Fibroblast of lung (primary cell): ENCODE measurements at regions not wholly inside any gene's neighbourhood (a gene's known extent, or its start where the extent isn't known, plus 50 kb on each side); places are given as distances from the start of the nearest gene placed in this dataset.

Experiments used
- DNase-seq, 2 donors: peaks; one replicate each; pipeline versions ENCODE4 v3.0.0 to v3.0.0-alpha.2; 2010; ENCODE audit warnings: low read depth in 2 of 2
- H2AFZ ChIP-seq: 2 replicates; pipeline ENCODE4 v1.5.1; 2012; ENCODE audit warnings: low read length, control low read depth, inconsistent platforms
- H3K27ac ChIP-seq: 2 replicates; pipeline ENCODE4 v1.5.1; 2011; ENCODE audit warnings: low read length, control low read depth; ENCODE audit not compliant: insufficient read depth
- H3K27me3 ChIP-seq: 2 replicates; pipeline ENCODE4 v1.5.1; 2011; ENCODE audit warnings: mild to moderate bottlenecking, low read length; ENCODE audit not compliant: control insufficient read depth, insufficient read depth
- H3K36me3 ChIP-seq: 2 replicates; pipeline ENCODE4 v1.5.1; 2011; ENCODE audit warnings: low read length; ENCODE audit not compliant: control insufficient read depth, insufficient read depth
- H3K4me1 ChIP-seq: 2 replicates; pipeline ENCODE4 v1.5.1; 2011; ENCODE audit warnings: low read length; ENCODE audit not compliant: control insufficient read depth, insufficient read depth; ENCODE audit errors: extremely low read depth
- H3K4me2 ChIP-seq: 2 replicates; pipeline ENCODE4 v1.5.1; 2011; ENCODE audit warnings: low read length, control low read depth; ENCODE audit not compliant: insufficient read depth; ENCODE audit errors: extremely low read depth
- H3K4me3 ChIP-seq, 4 experiments: fragments of 200-600 bp in 1 of 4; sonication (generic) in 1 of 4; replicated peaks in 1 of 4; 2 replicates each; pipeline ENCODE4 v1.5.1; 2011 to 2016; ENCODE audit warnings: low read length in 4 of 4, low read depth in 3 of 4, mild to moderate bottlenecking in 3 of 4, control low read depth in 2 of 4, inconsistent platforms in 1 of 4, mixed read lengths in 1 of 4; ENCODE audit not compliant: insufficient read depth in 1 of 4; ENCODE audit errors: control extremely low read depth in 1 of 4
- H3K79me2 ChIP-seq: 2 replicates; pipeline ENCODE4 v1.5.1; 2012; ENCODE audit warnings: mild to moderate bottlenecking, low read length, inconsistent platforms; ENCODE audit not compliant: control insufficient read depth, insufficient read depth
- H3K9ac ChIP-seq: 2 replicates; pipeline ENCODE4 v1.5.1; 2011; ENCODE audit warnings: mild to moderate bottlenecking, low read length, control low read depth; ENCODE audit not compliant: insufficient read depth
- H3K9me3 ChIP-seq: 2 replicates; pipeline ENCODE4 v1.5.1; 2012; ENCODE audit warnings: low read depth, low read length; ENCODE audit not compliant: control insufficient read depth, insufficient read depth
- H4K20me1 ChIP-seq: 2 replicates; pipeline ENCODE4 v1.5.1; 2011; ENCODE audit warnings: low read length; ENCODE audit not compliant: control insufficient read depth, insufficient read depth; ENCODE audit errors: extremely low read depth
- EZH2 ChIP-seq: IDR thresholded peaks from 2 replicates; pipeline ENCODE4 v1.5.1; 2012; ENCODE audit warnings: low read length, control low read depth, mild to moderate bottlenecking; ENCODE audit errors: missing control alignments
- TF ChIP-seq, protein P1 (sequence below), 2 donors: IDR thresholded peaks in 1 of 2; conservative IDR thresholded peaks in 1 of 2; 1 replicate in 1 of 2; 2 replicates in 1 of 2; pipeline ENCODE4 v1.5.1; 2011 to 2012; ENCODE audit warnings: low read length in 2 of 2, control low read depth in 1 of 2, inconsistent platforms in 1 of 2, low read depth in 1 of 2, mild to moderate bottlenecking in 1 of 2

DNA sequence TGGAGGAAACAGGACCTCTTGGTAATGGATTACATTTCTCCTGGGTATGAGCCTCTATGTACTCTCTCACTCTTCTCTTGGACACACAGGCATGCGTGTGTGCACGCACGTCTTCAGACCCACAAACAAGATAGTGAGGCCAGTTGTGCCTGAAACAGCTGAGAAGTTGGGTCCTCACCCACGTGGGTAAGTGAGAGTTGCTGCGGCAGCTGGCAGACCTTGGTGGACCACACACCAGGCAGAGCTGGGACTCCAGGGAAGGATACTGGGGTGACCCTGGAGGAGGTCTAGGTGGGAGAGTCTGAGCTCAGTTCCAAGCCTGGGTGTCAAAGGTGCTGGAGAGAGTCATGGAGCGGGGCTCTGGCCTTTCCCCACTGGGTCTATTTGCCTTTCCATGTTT lies 194.3 kb downstream of the HAUS1 start:
- no peaks in the 10 kb centered on the region for H4K20me1 ChIP-seq
- H3K4me3 ChIP-seq, result no peak overlapping the region
- H3K9me3 ChIP-seq, result no peaks in the 10 kb centered on the region
- H2AFZ ChIP-seq, result no peak overlapping the region
- H3K4me2 ChIP-seq, result no peak overlapping the region
- no peaks in the 10 kb centered on the region for H3K79me2 ChIP-seq
- H3K36me3 ChIP-seq, result no peaks in the 10 kb centered on the region
- DNase-seq, result no peak
- H3K4me1 ChIP-seq, result no peaks in the 10 kb centered on the region
- TF ChIP-seq EZH2, result no peak
- TF ChIP-seq, protein P1, sequence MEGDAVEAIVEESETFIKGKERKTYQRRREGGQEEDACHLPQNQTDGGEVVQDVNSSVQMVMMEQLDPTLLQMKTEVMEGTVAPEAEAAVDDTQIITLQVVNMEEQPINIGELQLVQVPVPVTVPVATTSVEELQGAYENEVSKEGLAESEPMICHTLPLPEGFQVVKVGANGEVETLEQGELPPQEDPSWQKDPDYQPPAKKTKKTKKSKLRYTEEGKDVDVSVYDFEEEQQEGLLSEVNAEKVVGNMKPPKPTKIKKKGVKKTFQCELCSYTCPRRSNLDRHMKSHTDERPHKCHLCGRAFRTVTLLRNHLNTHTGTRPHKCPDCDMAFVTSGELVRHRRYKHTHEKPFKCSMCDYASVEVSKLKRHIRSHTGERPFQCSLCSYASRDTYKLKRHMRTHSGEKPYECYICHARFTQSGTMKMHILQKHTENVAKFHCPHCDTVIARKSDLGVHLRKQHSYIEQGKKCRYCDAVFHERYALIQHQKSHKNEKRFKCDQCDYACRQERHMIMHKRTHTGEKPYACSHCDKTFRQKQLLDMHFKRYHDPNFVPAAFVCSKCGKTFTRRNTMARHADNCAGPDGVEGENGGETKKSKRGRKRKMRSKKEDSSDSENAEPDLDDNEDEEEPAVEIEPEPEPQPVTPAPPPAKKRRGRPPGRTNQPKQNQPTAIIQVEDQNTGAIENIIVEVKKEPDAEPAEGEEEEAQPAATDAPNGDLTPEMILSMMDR (conservative IDR thresholded peaks at IDR 0.05 in 1 of 2, IDR thresholded peaks at IDR 0.05 in 1 of 2; ENCODE audit: low read depth in 1 of 2, low read length in 2 of 2), result no peak
- no peak overlapping the region for H3K9ac ChIP-seq
- H3K27ac ChIP-seq, result no peak overlapping the region
- H3K27me3 ChIP-seq, result no peaks in the 10 kb centered on the region

GRCh38 chr18:46299465-46300008 lies 195.4 kb downstream of the HAUS1 start:
- Histone ChIP-seq H3K27me3 (no peaks in the 10 kb centered on the region), H3K4me3 (no peak overlapping the region), H2AFZ (no peak overlapping the region), H4K20me1 (no peaks in the 10 kb centered on the region), H3K27ac (no peak overlapping the region), H3K4me2 (no peak overlapping the region), H3K9ac (no peak overlapping the region), H3K79me2 (no peaks in the 10 kb centered on the region), H3K36me3 (no peaks in the 10 kb centered on the region), H3K9me3 (no peaks in the 10 kb centered on the region), H3K4me1 (no peaks in the 10 kb centered on the region)
- TF ChIP-seq EZH2, result no peak
- TF ChIP-seq, protein P1 (conservative IDR thresholded peaks at IDR 0.05 in 1 of 2, IDR thresholded peaks at IDR 0.05 in 1 of 2; ENCODE audit: low read depth in 1 of 2, low read length in 2 of 2), result no peak
- no peak for DNase-seq

- Histone ChIP-seq H3K36me3 (no peaks in the 10 kb centered on the region), H3K9me3 (no peaks in the 10 kb centered on the region), H3K4me3 (no peak overlapping the region), H3K27me3 (no peaks in the 10 kb centered on the region), H3K4me1 (no peaks in the 10 kb centered on the region), H3K27ac (no peak overlapping the region), H3K9ac (no peak overlapping the region), H2AFZ (no peak overlapping the region), H4K20me1 (no peaks in the 10 kb centered on the region), H3K79me2 (no peaks in the 10 kb centered on the region), H3K4me2 (no peak overlapping the region)
- TF ChIP-seq, protein P1 (conservative IDR thresholded peaks at IDR 0.05 in 1 of 2, IDR thresholded peaks at IDR 0.05 in 1 of 2; ENCODE audit: low read depth in 1 of 2, low read length in 2 of 2), result no peak
- no peak for TF ChIP-seq EZH2
- no peak for DNase-seq
Observed at GRCh38 chr18:46301081-46301480, 196.9 kb downstream of the HAUS1 start.
